GM18498 (cell line): ENCODE measurements at regions not wholly inside any gene's neighbourhood (a gene's known extent, or its start where the extent isn't known, plus 50 kb on each side); places are given as distances from the start of the nearest gene placed in this dataset.
"Not testable (repeated sequence)": the region's sequence is repeated elsewhere in the genome, so short reads cannot be mapped to it uniquely, and the experiment has no call there.

Experiments used
- ATAC-seq: cut with Tn5 transposase; IDR thresholded peaks from one replicate; pipeline ENCODE4 v1.9.1; 2021; ENCODE audit warnings: mild to moderate bottlenecking, moderate library complexity; ENCODE audit not compliant: unreplicated experiment

DNA sequence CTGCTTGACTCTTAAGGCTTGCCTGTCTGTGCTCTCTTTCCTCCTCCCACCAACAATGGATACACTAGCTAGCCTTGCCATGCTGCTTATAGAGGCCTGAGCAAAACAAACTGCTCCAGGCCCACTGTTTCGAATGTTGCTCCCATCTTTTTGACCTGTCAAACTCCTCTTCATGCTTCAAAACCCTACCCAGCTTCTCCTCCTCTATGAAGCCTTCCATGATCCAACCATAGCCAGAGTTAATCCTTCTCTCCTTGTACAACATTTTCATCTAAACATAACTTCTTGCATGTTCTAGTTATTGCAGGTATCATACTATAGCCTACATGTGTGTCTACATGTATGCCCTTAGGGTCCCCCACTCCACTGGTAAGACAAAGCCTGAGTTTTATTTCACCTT, 426.7 kb upstream of the MGMT start:
- ATAC-seq, result no peak

DNA sequence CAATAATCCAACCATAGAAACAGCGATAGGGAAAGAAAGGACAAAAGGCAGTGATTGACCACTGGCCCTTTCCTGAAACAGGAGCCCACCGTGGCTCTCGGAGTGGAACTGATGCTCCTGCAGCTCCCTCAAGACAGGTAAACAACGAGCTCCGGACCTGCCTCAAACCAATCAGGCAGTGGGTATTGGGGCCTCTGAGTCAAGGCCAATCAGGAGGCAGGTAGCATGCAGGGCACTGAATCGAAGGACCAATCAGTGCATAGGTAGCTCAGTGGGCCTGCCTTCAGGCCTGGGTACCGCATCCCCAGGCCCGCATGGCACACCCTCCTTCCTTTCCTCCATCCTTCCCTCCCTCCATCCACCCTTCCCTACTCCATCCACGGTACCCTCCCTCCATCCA, 425.1 kb upstream of the MGMT start:
- no peak for ATAC-seq

DNA sequence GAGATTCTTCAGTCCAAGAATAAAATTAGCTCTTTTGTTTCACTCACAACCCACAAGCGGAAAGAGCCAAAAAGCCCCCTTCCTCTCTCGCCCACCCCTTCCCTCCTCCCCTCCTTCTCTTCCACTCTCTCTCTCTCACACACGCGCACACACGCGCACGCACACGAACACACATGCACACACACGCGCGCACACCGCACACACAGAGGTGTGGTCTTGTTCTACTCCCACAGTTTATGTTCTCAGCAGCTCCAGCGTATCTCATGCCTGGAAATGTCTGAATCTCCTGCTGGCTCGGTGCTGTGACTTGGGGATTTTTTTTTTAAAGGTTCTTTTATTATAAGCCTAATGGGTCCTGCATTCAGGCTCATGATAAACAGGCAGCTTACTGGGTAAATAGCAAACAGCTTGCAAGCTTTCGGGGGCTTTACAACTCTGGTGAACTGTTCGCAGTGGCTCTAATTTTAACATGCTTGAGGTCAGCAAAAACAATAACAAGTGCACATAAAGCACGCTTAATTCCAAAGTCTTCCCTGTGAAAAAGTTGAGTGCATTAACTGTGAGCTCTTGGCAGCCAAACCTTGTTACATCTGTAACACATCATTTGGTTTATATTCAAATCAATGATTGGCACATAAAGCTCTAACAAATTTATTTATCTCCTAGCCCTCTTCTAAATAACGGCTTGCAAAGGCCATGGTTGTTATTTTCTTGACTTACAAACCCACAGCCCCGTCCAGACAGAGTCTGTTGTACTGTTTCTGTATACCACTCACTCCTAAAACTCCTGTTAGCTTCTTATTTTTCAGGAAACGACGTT, 424.1 kb upstream of the MGMT start:
- no peak for ATAC-seq

DNA sequence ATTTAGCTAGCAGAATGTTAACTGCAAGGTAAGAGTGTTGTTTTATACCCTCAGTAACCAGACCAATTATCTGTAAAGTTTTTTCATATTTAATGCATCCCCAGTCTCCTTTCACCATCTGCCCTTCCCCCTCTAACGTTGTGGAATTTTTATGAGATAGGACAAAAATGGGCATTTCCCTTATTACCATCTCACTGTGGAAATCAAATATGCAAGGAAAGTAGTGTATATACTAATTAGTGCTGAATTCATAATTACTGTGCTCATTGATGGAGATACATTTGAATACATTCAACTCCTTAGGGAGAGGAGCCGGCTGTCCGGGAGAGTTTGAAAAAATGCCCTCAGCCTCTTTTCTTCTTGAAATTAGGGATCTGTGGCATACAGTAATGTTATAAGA, 423.4 kb upstream of the MGMT start:
- ATAC-seq, result no peak

- ATAC-seq, result no peak
Measured at GRCh38 chr10:129045599-129045998, 421.4 kb upstream of the MGMT start.

GRCh38 chr10:129046065-129046681, 420.9 kb upstream of the MGMT start:
- no peak for ATAC-seq

- no peak for ATAC-seq
Measured at GRCh38 chr10:129046962-129047361, 420.1 kb upstream of the MGMT start.

DNA sequence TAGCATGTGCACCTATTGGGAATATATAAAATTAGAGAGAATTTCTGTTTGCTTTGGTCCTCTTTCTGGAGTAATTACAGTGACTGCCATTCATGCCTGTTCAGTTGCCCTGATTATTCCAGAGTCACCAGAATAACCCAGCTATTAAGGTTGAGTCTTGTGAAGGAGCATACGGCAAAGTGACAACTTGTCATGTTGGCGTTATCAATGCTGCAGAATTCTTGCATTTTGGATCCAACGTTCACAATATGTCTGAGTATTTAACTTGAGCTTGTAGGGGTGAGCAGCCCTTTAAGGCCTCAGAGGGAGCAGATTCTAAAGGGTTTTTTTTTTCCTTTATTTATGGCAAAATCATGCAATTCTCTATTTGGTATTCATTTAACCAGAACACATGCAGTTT, 419.4 kb upstream of the MGMT start:
- ATAC-seq, result no peak

DNA sequence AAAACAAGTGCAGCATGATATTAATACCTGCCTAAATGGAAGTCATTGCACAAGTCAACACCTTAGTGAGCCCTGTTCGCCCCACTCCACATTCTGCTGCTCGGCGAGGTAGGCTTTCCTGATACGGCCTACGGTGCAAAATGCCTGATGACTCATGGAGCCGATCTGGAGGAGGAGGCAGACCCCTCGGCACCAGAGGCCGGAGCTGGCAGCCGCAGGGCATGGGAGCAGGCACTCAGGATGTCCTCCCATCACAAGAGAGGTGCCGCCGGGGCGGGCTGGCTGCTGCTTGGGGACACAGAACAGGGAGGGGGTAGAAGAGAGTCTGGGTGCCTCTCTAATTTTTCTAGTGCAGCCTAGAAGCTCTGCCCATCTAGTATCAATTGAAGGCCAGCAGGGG, 418.5 kb upstream of the MGMT start:
- ATAC-seq, result no peak

GRCh38 chr10:129049501-129049900, 417.5 kb upstream of the MGMT start:
- ATAC-seq, result no peak

DNA sequence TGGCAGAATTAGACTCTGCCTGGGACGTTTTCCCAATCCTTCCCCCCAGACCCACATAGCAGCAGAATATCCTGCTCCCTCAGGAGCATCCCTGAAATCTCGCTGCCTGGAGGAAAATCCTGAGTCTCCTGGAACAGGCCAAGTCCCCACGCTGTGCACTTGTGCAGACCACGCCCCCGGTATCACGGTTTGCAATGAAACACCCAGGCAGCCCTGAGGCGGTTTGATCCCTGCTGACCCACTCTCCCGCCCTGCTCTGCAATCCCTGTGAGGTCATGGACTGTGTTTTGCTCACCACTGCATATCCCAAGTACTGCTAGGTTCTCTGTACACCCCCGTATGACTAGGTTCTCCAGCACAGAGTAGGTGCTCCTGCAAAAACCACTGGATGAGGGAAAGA, 411.8 kb upstream of the MGMT start:
- no peak for ATAC-seq

- no peak for ATAC-seq
Measured at GRCh38 chr10:129055986-129056385, 411.1 kb upstream of the MGMT start.

- peak; percentile 59 for ATAC-seq
Measured at GRCh38 chr10:129056734-129057689, 410.0 kb upstream of the MGMT start.

DNA sequence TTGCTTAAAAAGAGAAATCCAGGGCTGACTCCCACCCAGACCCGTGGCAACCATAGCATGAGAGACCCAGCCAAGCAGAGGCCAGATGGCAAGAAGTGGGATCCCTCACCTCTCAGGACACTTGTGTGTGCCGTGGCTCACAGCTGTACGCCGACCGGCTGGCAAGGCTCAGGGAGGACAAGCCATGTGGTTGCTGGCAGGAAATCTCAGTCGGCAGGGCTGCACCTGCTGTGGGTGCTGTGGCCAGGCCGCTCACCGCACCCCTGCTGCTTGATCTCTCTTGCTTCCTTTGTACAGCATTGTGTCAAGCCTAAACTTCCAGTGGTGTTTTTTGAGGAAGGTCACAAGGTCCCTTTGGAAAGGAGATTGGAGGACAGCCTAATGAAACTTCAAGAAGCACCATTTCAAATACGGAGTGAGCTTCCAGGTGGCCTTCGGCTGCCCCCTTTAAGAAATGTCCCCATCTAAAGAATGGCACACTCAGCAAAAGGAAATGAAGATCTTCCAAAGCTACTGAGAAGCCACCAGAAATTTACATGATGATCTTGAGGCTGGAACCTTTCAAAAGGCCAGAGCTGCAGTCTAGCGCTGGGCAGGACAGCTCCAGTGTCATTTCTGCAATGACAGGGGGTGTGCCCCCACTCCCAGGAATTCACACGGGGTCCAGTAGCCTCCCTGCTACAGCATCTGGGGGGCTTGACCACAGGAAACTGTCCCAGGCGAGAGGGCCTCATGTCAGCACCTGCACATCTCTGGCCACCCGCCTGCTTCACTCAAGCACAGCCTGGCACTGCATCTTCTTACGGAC, 409.0 kb upstream of the MGMT start:
- peak; percentile 93 for ATAC-seq

DNA sequence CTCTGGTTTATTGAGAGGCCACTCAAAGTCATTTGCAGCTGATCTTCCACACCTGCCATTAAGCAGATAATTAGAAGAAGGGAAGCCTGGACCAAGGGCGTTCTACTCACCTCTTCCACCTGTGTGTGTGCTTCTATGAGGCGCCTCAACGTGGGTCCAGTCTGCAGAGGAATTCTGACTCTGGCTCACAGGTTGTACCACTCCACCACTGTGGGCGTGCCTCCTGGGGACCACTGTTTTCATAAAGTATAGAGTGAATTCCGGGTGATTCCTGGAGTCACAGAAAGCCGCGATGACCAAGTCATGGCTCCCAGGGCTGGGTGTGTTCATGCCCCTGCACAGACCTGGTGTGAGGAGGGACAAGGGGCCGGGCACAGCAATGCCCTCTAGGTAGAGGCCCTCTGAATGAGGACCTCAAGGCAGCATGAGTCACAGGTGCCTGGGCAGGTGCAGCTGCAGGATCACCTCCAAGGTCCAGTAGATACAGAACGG, 408.3 kb upstream of the MGMT start:
- no peak for ATAC-seq

DNA sequence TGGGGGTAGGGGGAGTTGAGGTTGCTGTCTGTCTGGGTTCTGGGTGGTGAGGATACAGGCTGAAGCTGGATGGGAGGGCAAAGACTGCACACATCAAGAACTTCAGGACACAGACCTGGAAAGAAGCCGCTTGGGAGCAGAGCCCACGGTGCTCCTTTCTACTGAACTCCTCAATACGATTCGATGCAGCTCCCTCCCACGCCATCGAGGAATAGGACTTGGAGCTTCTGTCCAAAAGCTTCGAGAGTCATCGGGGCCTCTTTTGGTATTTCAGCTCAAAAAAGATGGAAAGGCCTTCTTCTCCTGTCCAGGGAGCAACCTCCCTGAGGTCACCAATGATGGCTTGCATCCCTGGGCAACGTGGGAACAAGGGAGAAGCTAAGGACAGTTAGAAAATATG, 407.1 kb upstream of the MGMT start:
- ATAC-seq, result no peak

- ATAC-seq, result no peak
Measured at GRCh38 chr10:129063212-129063611, 403.8 kb upstream of the MGMT start.

DNA sequence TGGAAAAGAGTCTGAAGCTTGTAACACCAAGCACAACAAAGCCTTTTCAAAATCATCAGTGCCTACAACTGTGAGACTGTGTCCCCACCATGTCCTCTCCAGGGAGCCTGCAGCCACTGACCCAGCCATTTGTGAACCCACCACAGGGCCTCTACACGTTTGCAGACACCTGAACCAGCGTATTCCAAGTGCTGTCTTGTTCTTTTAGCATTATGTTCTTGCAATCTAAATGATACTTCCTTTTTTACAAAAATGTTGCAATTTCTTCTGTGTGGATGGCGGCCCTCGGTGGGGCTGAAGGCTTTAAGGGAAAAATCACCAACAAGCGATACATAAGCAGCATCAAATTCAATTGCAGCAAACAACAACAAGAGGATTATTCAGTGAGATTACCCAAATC, 403.2 kb upstream of the MGMT start:
- ATAC-seq, result no peak

- not testable (repeated sequence) for ATAC-seq
Measured at GRCh38 chr10:129066529-129066928, 400.5 kb upstream of the MGMT start.

DNA sequence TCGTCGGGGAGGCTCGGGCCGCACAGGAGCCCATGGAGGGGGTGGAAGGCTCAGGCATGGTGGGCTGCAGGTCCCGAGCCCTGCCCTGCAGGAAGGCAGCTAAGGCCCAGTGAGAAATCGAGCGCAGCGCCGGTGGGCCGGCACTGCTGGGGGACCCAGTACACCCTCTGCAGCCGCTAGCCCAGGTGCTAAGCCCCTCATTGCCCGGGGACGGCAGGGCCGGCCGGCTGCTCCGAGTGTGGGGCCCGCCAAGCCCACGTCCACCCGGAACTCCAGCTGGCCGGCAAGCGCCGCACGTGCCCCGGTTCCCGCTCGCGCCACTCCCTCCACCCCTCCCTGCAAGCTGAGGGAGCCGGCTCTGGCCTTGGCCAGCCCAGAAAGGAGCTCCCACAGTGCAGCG, 395.6 kb upstream of the MGMT start:
- ATAC-seq, result not testable (repeated sequence)

GRCh38 chr10:129074939-129075338, 392.1 kb upstream of the MGMT start:
- ATAC-seq, result no peak
